Breast epithelium (tissue), 3 donors: ENCODE measurements at regions not wholly inside any gene's neighbourhood (a gene's known extent, or its start where the extent isn't known, plus 50 kb on each side); places are given as distances from the start of the nearest gene placed in this dataset.

Experiments used
- CTCF ChIP-seq, 3 donors: fragments of 450-650 bp; IDR thresholded peaks; one replicate each; pipeline ENCODE4 v1.5.1; 2016 to 2017; ENCODE audit warnings: antibody characterized with exemption in 3 of 3, mild to moderate bottlenecking in 3 of 3, moderate library complexity in 3 of 3
- POLR2A ChIP-seq: fragments of 450-650 bp; IDR thresholded peaks from one replicate; pipeline ENCODE4 v1.6.1; 2016; ENCODE audit warnings: antibody characterized with exemption, mild to moderate bottlenecking, moderate library complexity
- POLR2AphosphoS5 ChIP-seq, 3 donors: sonication (generic); formaldehyde crosslinking; IDR thresholded peaks; one replicate each; pipeline ENCODE4 v1.6.1; 2017; ENCODE audit warnings: antibody characterized with exemption in 3 of 3

- no peak for TF ChIP-seq CTCF (IDR thresholded peaks at IDR 0.05)
- TF ChIP-seq POLR2AphosphoS5 (IDR thresholded peaks at IDR 0.05) = no peak
- TF ChIP-seq POLR2A = no peak
These were observed 53.6 kb upstream of the EIF5 start for GRCh38 chr14:103280278-103280928.
